SIG-M5 treated with dmso at 0.1 percent for 504 hours (cell line): ENCODE measurements at regions not wholly inside any gene's neighbourhood (a gene's known extent, or its start where the extent isn't known, plus 50 kb on each side); places are given as distances from the start of the nearest gene placed in this dataset.

Source experiments
- DNase-seq: peaks from one replicate; lab custom pipeline; 2025; ENCODE audit not compliant: unreplicated experiment; lab: John Stamatoyannopoulos, UW

- DNase-seq = no peak
Measured at GRCh38 chr14:25197885-25198284, 147.9 kb upstream of the STXBP6 start.

DNA sequence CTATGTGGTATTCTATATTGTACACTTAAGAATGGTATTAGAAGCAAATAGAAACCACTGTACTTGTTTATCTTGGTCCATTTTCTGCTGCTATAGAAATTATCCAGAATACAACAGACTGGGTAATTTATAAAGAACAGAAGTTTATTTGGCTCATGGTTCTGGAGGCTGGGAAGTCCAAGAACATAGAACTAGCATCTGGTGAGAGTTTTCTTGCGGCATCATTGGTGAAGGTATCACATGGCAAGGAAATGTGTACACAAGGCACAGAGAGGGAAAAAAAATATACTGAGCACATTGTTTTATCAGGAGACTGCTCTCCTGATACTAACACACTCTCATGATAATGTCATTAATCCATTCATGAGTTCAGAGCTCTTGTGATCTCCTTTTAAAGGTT is 130.3 kb upstream of the STXBP6 start:
- DNase-seq = no peak

DNA sequence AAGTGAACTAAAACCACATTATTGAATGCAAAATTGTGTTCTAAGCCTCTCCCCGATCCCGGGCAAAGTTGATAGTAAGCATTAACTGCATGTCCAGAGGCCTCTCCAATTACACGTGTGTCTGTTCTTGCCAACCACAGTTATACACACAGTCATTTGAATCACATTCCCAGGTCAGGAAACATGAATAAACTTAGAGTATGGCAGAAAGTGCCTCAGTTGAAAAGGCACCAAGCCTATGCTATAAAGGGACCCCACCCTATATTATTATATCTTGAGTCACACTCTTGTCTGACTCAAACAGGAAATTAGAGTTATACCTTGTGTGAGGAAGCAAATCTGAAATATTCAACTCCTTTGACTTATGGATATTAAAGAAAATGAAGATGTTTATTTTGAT is 128.3 kb upstream of the STXBP6 start:
- no peak for DNase-seq

GRCh38 chr14:25150934-25151790 is 101.2 kb upstream of the STXBP6 start:
- DNase-seq = peak; percentile 72

GRCh38 chr14:25150401-25150800 is 100.5 kb upstream of the STXBP6 start:
- DNase-seq = no peak

- DNase-seq = no peak
Measured at GRCh38 chr14:25140411-25140810, 90.5 kb upstream of the STXBP6 start.

DNA sequence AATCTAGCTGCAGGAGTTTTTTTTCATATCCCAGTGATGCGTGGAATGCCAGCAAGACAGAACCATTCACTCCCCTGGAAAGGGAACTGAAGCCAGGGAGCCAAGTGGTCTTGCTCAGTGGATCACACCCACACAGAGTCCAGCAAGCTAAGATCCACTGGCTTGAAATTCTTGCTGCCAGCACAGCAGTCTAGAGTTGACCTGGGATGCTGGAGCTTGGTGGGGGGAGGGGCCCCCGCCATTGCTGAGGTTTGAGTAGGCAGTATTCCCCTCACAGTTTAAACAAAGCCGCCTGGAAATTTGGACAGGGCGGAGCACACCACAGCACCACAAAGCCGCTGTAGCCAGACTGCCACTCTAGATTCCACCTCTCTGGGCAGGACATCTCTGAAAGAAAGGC is 86.9 kb upstream of the STXBP6 start:
- DNase-seq = no peak

- no peak for DNase-seq
Measured at GRCh38 chr14:25134184-25134583, 84.2 kb upstream of the STXBP6 start.

DNA sequence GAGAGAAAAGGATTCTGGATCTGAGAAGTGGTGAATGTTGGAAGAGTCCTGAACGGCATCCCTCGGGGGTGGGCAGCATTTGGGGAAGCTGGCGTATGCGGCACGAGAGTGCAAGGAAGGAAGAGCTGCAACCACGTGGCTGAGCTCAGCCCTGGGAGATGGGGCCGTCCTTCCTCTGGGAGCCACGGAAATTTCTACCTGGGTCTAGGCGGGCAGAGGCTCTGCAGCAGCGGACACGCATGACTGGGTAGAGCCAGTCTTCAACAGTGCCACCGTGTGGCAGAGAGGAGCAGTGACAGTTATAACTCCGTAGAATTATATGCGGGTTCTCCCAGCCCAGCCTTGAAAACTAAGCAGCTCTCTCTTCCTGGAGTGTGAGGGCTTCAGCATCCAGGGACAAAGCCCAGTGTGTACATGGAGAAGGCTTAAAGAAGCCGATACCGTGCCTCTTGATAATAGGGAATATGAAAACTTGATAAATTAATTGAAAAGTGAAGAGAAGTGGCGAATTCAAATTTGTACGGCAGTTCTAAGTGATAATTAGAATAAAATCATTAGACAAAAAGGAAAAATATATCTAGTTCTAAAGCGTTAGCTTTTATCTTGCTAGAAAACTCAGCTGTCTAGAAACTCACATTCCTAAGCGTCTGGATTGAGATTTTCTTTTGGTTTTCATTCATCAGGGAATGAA is 82.9 kb upstream of the STXBP6 start:
- DNase-seq = peak; percentile 63

DNA sequence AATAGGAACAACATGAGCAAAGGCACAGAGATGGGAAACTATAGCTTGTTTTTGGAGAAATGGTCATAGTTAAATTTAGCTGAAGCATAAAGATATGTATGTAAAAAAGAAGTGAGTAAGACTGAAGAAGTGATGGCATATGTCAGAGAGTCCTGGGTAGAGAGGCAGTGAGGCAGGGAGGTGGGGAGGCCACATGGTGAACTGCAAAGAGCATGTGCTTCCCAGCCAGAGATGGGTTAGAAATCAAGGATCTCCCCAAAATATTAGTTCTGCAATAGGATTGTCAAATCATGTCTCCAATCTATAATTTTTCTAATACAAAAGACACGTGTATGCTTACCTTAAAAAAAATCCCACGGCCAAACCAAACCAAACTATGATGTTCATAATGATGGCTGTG is 82.1 kb upstream of the STXBP6 start:
- DNase-seq = no peak

GRCh38 chr14:25122843-25123242 is 72.9 kb upstream of the STXBP6 start:
- DNase-seq = no peak

GRCh38 chr14:25122211-25122610 is 72.3 kb upstream of the STXBP6 start:
- DNase-seq = no peak

GRCh38 chr14:25121337-25122129 is 71.6 kb upstream of the STXBP6 start:
- no peak for DNase-seq

DNA sequence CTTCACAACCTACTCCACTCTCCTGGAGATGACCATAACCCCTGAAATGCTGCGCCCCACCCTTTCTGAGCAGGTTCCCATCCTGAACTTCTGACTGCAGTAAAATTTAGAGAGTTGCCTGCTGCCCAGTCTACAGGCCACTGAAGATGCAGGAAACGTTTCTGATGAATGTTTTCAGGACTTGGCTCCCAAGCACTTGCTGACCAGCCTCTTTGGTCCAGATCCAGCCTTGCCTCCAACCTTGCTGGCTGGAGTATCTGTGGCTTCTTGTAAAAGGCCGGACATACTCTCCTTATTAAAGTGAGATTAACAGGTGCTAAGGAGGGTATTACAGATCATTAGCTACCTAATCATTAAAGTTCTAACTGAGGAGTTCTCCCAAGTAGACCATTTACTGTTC is 70.3 kb upstream of the STXBP6 start:
- no peak for DNase-seq

- no peak for DNase-seq
Measured at GRCh38 chr14:25118671-25119070, 68.7 kb upstream of the STXBP6 start.

GRCh38 chr14:25117342-25117741 is 67.4 kb upstream of the STXBP6 start:
- no peak for DNase-seq

- DNase-seq = no peak
Measured at GRCh38 chr14:25116607-25117006, 66.7 kb upstream of the STXBP6 start.

GRCh38 chr14:25113394-25113793 is 63.4 kb upstream of the STXBP6 start:
- no peak for DNase-seq

- no peak for DNase-seq
Measured at GRCh38 chr14:25111061-25111601, 61.2 kb upstream of the STXBP6 start.

DNA sequence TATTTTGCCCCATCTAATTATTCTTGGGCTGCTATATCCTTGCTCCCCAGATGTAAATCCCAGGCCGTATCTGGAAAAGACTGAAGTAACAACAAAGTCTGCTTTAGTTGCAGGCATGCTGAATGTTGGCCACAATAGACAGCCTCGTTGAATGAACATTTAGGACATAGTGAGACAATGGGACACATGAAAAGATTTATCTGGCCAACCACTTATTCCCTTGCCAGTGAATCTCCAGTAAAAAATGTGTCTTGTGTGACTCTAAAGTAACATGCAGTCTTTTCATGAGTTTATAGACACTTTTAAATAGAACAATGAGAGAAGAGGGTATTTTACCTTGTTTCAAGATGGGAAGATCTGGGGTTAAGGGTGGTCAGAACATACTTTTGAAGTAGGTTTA is 60.2 kb upstream of the STXBP6 start:
- no peak for DNase-seq

DNA sequence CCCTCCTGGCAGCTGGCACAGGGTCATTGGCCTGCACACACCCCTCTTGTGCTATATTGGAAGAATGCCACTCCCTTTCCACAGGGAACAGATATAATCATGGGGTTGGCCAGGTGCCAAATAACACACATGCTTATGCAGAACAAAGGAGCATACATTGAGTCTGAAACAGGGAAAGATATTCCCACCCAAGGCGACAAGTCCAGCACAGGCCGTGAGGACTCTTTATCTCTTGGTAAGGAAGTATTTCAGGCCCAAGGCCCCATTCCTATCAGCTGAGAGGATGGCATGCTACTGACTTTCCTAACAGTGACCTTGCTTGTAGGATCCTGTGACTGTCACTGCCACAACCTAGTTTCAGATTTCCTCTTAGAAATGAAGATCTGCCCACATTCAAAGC is 59.0 kb upstream of the STXBP6 start:
- DNase-seq = no peak
